A673 (cell line): ENCODE measurements at regions not wholly inside any gene's neighbourhood (a gene's known extent, or its start where the extent isn't known, plus 50 kb on each side); places are given as distances from the start of the nearest gene placed in this dataset.

Experiments
- BruUV-seq: library from RNA; stranded (reverse); fragments of 400-500 nt; replicated peaks from 2 replicates; lab custom pipeline; 2021; lab: Mats Ljungman, UMichigan
- CTCF ChIA-PET: fragments of 300-600 bp; sonication (Branson Sonifier 250); formaldehyde crosslinking; loops from one replicate; lab custom pipeline; 2022; ENCODE audit warnings: antibody characterized with exemption; lab: Charles Lee
- POLR2A ChIA-PET: fragments of 300-600 bp; sonication (Branson Sonifier 250); formaldehyde crosslinking; loops from one replicate; lab custom pipeline; 2022; ENCODE audit warnings: antibody characterized with exemption; ENCODE audit not compliant: low non-redundant PET; lab: Charles Lee
- DNase-seq: peaks from one replicate; pipeline ENCODE4 v3.0.0-alpha.2; 2015; ENCODE audit warnings: low spot score
- H3K27ac ChIP-seq: fragments of 200-600 bp; sonication (generic); 2 replicates; pipeline ENCODE4 v1.5.1; 2016; ENCODE audit warnings: mixed run types, low read depth, mild to moderate bottlenecking, mixed read lengths, antibody characterized with exemption, low read length; ENCODE audit not compliant: poor library complexity, severe bottlenecking
- H3K27me3 ChIP-seq: fragments of 200-600 bp; sonication (generic); replicated peaks from 2 replicates; pipeline ENCODE4 v1.6.1; 2017; ENCODE audit warnings: mixed run types, low read depth, mild to moderate bottlenecking, mixed read lengths, antibody characterized with exemption, low read length; ENCODE audit not compliant: insufficient read depth, poor library complexity
- H3K36me3 ChIP-seq: fragments of 200-600 bp; sonication (generic); 2 replicates; pipeline ENCODE4 v1.6.1; 2016; ENCODE audit warnings: mixed run types, mild to moderate bottlenecking, mixed read lengths, antibody characterized with exemption, low read length; ENCODE audit not compliant: insufficient read depth, poor library complexity, severe bottlenecking
- H3K4me1 ChIP-seq: fragments of 200-600 bp; sonication (generic); 2 replicates; pipeline ENCODE4 v1.6.1; 2017; ENCODE audit warnings: mixed run types, mild to moderate bottlenecking, mixed read lengths, antibody characterized with exemption, low read length; ENCODE audit not compliant: insufficient read depth, poor library complexity, severe bottlenecking
- H3K4me3 ChIP-seq: fragments of 200-600 bp; sonication (generic); 2 replicates; pipeline ENCODE4 v1.5.1; 2016; ENCODE audit warnings: low read depth, mixed run types, mild to moderate bottlenecking, mixed read lengths, low read length; ENCODE audit not compliant: poor library complexity, severe bottlenecking
- H3K9me3 ChIP-seq: fragments of 200-600 bp; sonication (generic); 2 replicates; pipeline ENCODE4 v1.6.1; 2016; ENCODE audit warnings: mixed run types, low read depth, mild to moderate bottlenecking, mixed read lengths, antibody characterized with exemption, low read length; ENCODE audit not compliant: poor library complexity, severe bottlenecking
- EZH2 ChIP-seq: fragments of 200-600 bp; sonication (generic); IDR thresholded peaks from 2 replicates; pipeline ENCODE4 v1.6.1; 2017; ENCODE audit warnings: borderline replicate concordance, low read depth, mild to moderate bottlenecking, mixed read lengths, antibody characterized with exemption, low read length; ENCODE audit not compliant: poor library complexity, severe bottlenecking
- intact Hi-C: fragments of 100-400 bp; cut with micrococcal nuclease; formaldehyde crosslinking; loops from one replicate; pipeline ENCODE4 v1.10.0; 2022; ENCODE audit not compliant: unreplicated experiment
- TF ChIP-seq, protein P1 (sequence below): fragments of 300-800, 200-600 bp; sonication (generic); conservative IDR thresholded peaks from 2 replicates; pipeline ENCODE4 v1.5.1; 2017; ENCODE audit warnings: low read depth, mild to moderate bottlenecking, antibody characterized with exemption, low read length, moderate library complexity, mixed read lengths

DNA sequence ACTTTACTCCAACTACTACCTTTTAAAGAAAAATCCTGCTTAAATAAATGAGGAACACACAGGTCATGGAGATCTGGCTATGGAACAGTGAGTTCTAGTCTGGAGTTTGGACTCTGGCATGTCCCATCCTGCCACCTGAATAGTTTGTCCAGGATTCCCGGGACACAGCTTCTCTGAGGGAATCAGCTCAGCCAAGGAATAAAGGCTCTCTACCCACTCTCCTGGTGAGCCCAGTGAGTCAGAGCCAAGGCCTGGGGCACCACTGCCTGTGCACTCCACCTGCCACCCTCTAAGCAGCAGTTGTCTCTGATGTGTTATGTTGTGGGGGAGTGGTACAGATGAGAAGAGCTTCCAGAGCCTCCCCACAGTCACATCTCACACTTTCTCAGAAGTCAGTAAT lies 113.5 kb downstream of the HTR5A start:
- no TSS peak for BruUV-seq
- ChIA-PET POLR2A (no interaction called here), CTCF (no interaction called here)
- H3K9me3 ChIP-seq = peaks cover 25% of the 10 kb centered on the region
- H3K4me3 ChIP-seq = no peak overlapping the region
- TF ChIP-seq, protein P1, sequence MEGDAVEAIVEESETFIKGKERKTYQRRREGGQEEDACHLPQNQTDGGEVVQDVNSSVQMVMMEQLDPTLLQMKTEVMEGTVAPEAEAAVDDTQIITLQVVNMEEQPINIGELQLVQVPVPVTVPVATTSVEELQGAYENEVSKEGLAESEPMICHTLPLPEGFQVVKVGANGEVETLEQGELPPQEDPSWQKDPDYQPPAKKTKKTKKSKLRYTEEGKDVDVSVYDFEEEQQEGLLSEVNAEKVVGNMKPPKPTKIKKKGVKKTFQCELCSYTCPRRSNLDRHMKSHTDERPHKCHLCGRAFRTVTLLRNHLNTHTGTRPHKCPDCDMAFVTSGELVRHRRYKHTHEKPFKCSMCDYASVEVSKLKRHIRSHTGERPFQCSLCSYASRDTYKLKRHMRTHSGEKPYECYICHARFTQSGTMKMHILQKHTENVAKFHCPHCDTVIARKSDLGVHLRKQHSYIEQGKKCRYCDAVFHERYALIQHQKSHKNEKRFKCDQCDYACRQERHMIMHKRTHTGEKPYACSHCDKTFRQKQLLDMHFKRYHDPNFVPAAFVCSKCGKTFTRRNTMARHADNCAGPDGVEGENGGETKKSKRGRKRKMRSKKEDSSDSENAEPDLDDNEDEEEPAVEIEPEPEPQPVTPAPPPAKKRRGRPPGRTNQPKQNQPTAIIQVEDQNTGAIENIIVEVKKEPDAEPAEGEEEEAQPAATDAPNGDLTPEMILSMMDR = no peak
- TF ChIP-seq EZH2 = no peak
- no peaks in the 10 kb centered on the region for H3K36me3 ChIP-seq
- intact Hi-C loops = no loop called here
- DNase-seq = no peak
- H3K27me3 ChIP-seq = no peaks in the 10 kb centered on the region
- H3K4me1 ChIP-seq = no peaks in the 10 kb centered on the region
- H3K27ac ChIP-seq = no peak overlapping the region

DNA sequence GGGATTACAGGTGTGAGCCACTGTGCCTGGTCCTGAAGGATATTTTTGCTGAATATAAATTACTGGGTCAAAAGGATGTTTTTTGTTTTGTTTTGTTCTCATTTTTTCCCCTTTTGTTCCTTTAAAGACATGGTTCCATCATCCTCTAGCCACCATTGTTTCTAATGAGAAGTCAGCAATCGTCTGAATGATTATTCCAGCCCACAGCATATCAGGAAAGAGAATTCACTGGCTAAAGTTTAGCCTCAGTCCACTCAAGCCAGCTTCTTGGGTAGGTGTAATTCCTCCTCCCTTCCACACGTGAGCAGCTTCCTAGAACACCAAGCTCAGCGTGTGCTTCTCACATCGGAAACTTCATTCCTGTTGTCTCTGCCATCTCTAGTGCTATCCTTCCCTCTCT lies 112.8 kb upstream of the INSIG1 start:
- ChIA-PET POLR2A (no interaction called here), CTCF (no interaction called here)
- no peaks in the 10 kb centered on the region for H3K36me3 ChIP-seq
- no peaks in the 10 kb centered on the region for H3K4me1 ChIP-seq
- TF ChIP-seq, protein P1 = no peak
- TF ChIP-seq EZH2 = no peak
- H3K27ac ChIP-seq = no peak overlapping the region
- no peak for DNase-seq
- no TSS peak for BruUV-seq
- H3K9me3 ChIP-seq = peaks cover 25% of the 10 kb centered on the region
- H3K4me3 ChIP-seq = no peak overlapping the region
- intact Hi-C loops = no loop called here
- H3K27me3 ChIP-seq = no peaks in the 10 kb centered on the region

DNA sequence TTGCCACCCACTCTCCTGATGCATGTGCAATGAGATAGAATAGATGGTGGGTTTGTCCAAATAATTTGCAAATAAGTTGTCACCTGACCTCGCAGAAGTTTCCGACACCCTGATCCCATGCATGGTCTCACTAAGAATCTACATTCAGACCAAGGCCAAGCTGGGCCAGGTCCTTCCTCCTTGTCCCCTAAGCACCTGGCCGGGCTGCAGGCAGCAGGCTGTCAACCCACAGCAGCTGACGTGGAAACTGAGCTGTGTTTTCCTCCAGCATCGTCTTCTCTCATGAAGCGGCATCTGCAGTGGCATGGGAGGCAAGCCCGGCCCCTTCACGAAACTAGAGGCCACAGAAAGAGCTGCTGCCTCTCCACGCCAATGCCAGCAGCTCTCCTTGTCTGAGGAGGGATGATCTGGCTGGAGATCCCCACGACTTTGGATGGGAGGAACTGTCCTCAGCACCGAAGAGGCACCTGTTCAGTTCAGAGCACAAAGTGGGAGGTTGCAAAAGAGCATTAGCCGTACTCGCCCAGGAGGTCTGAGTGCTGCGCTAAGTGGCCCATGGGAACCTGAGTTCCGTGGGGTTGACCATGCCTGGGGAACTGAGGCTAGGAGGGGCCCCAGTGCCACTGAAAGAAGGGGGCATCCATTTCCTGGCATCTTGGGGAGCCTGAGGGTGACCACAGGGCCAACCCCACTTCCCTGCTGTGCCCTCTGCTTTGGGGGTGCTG lies 110.5 kb upstream of the INSIG1 start:
- intact Hi-C loops = no loop called here
- Histone ChIP-seq H3K27ac (no peak overlapping the region), H3K27me3 (peaks cover 16% of the 10 kb centered on the region), H3K36me3 (no peaks in the 10 kb centered on the region), H3K4me3 (no peak overlapping the region), H3K4me1 (no peaks in the 10 kb centered on the region), H3K9me3 (peaks cover 25% of the 10 kb centered on the region)
- POLR2A ChIA-PET = no interaction called here
- CTCF ChIA-PET = no interaction called here
- TF ChIP-seq, protein P1 = no peak
- no peak for TF ChIP-seq EZH2
- DNase-seq = no peak
- BruUV-seq = no TSS peak
